Hematopoietic multipotent progenitor cell treated with erythropoietin and hydrocortisone succinate and interleukin-3 and kit ligand, for 6 days (in vitro differentiated cells): ENCODE measurements at regions not wholly inside any gene's neighbourhood (a gene's known extent, or its start where the extent isn't known, plus 50 kb on each side); places are given as distances from the start of the nearest gene placed in this dataset.

Experiments used
- DNase-seq: peaks from one replicate; pipeline ENCODE4 v3.0.0-alpha.2; 2015

- no peak for DNase-seq
These were observed 166.0 kb upstream of the MDFIC start for GRCh38 chr7:114755856-114756255.

- no peak for DNase-seq
These were observed 163.2 kb upstream of the MDFIC start for GRCh38 chr7:114758661-114759227.

- no peak for DNase-seq
These were observed 162.4 kb upstream of the MDFIC start for GRCh38 chr7:114759347-114760062.

DNA sequence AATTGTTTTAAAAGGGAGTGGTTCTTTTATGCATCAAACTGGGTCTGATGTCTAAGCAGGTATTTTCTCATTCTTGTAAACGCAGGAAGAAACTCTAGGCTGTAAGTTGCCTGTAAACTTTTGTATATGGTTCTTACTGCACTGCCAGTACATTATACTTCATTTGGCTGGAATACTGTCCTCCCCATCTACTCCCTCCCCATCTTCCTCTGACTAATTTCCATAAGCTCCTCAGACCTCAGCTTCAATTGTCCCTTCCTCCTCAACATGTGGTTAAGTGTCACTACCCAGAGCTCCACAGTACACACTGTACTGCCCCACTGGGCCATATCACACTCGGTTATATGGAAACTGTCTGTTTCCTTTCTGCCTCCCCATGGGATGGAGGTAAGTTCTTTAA, 161.4 kb upstream of the MDFIC start:
- no peak for DNase-seq

DNA sequence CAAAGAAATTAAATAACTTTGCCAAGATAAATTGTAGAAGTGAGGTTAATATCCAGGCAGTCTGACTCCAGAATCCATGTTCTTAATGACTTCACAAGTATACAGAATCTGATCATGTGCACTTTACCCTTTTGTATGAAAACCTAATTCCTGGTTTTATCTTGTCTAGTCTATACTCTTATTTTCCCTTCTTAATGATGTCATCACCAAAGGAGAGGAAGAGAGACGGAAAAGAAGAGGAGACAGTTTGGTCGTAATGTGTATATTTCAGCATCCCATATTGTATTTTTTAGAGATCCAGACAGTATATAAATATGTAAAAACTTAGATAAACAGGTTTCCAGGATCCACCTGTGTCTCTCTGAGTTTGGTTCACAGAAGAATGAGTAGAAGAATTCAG, 159.9 kb upstream of the MDFIC start:
- DNase-seq, result no peak

- DNase-seq, result no peak
These were observed 156.4 kb upstream of the MDFIC start for GRCh38 chr7:114765331-114766040.

- no peak for DNase-seq
These were observed 155.9 kb upstream of the MDFIC start for GRCh38 chr7:114766041-114766356.

- DNase-seq, result no peak
These were observed 144.6 kb upstream of the MDFIC start for GRCh38 chr7:114777288-114777687.

- DNase-seq, result no peak
These were observed 138.4 kb upstream of the MDFIC start for GRCh38 chr7:114783508-114783907.

- no peak for DNase-seq
These were observed 137.7 kb upstream of the MDFIC start for GRCh38 chr7:114784177-114784576.

DNA sequence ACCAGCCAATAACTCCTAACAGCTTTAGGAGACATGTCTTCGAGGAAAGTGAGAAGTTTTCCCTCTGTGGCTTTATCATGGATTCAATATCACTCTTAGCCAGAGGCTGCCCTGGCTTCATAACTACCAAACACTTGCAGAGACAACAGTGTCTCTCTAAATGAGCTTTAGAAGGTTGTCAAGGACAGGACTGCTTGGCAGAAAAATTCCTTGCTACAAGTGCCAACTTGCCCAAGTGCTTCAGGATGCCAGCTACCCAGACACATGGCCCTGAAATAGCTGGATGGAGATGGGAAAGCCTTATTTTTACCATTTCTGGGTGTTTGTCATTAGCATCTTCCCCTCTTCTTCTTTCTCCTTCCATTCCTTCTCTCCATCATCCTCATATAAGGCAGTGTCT, 137.1 kb upstream of the MDFIC start:
- DNase-seq, result no peak

GRCh38 chr7:114785496-114785895, 136.4 kb upstream of the MDFIC start:
- no peak for DNase-seq

GRCh38 chr7:114786455-114786854, 135.4 kb upstream of the MDFIC start:
- no peak for DNase-seq

DNA sequence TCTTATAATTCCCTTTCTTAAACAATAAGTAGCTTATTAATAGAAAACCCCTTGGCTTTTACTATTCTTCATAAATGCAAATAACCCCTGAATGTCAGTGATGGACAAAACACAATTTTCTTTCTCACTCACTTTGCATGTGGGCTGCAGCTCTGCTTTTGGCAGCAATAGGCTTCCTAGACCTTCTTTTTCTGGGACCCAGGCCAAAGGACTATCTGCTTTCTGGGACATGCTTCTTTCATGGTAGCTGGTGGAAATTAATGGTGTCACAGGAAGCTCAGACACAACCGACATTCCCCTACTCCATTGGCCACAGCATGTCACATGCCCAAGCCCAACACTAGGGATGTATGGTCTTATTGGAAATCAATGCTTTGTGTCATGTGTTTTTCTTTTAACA, 134.3 kb upstream of the MDFIC start:
- DNase-seq, result no peak

DNA sequence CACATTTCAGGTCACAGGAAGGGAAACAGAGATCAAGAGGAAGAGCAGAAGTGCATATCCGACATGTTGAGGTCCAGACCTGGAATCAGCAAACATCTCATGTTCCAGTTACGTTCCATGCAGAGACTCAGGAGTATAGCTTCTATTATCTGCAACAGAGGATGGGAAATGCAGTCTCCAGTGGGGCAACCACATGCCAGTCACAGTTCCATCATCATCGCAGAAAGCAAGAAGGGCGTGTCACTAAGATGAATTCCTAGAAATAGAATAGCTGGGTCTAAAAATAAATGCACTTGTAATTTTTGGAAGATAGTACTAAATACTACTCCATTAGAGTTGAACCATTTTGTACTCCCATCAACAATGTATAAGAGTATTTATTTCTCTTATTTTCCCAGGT, 133.2 kb upstream of the MDFIC start:
- no peak for DNase-seq

GRCh38 chr7:114789161-114789560, 132.7 kb upstream of the MDFIC start:
- DNase-seq, result no peak

DNA sequence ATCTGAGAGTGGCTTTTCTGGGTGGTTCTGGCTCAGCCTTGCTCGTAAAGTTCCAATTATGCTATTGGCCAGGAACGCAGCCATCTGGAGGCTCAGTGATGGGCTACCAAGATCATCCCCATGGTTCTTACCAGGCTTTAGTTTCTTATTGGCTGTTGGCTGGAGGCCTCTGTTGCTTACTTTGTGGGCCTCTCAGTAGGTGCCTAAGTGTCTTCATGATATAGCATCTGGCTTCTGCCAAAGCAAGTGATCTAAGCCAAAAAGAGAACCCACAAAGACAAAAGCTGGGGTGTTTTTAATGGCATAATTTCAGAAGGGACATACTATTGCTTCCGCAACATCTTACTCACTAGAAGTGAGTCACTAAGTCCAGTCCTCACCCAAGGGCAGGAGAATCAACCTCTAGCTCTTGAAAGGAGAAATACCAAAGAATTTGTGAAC, 132.0 kb upstream of the MDFIC start:
- DNase-seq, result no peak

- DNase-seq, result no peak
These were observed 131.4 kb upstream of the MDFIC start for GRCh38 chr7:114790521-114790920.

- peak; percentile 2 for DNase-seq
These were observed 130.1 kb upstream of the MDFIC start for GRCh38 chr7:114791771-114792170.

DNA sequence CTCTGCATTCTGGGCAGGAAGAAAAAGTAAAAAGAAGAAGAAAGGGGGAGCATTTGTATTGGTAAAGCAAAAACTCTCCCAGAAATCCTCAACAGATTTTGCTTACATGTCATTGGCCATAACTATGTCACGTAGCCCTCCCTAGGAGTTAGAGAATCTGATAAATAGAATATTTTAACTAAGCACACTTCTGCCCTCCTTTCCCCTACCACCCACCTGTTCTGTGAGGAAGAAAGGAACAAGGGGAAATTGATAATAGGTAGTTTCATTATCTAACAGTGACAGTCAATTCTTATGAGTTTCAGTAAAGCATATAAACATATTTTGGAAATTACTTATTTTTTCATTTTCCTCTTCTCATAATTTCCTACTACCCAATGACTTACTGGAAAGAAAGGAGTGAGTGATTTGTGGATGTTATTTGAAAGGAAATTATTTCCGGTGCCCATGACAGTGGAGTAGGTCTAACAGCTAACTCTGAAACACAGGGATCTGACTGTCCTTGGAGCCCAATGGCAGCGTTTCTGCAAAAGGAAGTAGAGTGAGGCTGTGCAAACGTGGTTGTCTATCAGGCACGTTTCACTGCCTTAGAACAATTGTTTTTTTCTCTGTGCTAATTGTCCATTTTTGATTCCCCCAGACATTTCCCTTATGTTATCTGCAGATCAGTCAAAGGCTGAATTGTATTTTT, 128.6 kb upstream of the MDFIC start:
- DNase-seq, result no peak

DNA sequence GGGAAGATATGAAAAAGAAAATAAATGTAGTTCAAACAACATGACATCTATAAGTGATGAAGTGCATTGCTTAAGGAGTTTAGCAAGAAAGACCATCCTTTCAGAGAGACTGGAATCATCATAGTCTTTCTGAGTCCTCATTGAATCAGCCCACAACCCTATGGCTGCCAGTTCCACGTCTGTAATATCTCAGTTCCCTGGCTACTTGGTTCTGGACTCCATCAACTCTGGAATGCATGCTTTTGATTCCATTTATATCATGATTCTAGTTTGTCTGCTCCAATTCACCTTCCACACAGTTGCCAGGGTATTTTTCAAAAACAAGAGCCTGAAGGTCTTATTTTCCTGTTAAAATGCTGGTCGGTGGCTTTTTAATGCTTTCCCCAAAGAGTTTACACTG, 126.4 kb upstream of the MDFIC start:
- DNase-seq, result no peak

GRCh38 chr7:114799628-114800028, 122.3 kb upstream of the MDFIC start:
- no peak for DNase-seq

GRCh38 chr7:114802632-114803031, 119.3 kb upstream of the MDFIC start:
- DNase-seq, result no peak

DNA sequence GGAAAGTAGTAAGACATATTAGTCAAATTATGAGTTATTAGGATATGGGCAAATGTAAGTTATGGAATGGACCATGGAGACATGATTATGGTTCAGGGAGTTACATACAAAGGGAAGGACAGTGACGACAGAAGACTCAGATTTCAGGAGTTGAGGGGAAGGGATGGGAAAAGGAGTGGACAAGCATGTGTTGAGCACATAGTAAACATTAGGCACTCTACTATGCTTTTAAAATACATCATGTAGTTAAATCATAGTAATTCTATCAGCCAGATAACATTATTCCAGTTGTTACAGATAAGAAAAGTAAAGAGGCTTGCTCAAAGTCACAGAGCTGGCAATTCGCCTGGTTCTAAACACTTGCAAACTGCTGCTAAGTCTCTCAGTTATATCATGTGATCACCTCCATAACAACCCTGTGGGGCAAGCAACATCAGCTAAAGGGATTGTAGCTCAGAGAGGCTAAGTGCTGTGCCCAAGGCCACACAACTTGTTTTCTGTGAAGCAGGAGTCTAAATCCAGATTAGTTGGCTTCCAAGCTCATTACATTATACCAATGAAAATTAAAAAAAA, 115.2 kb upstream of the MDFIC start:
- DNase-seq, result no peak
